Sigmoid colon (tissue), 6 donors: ENCODE measurements at regions not wholly inside any gene's neighbourhood (a gene's known extent, or its start where the extent isn't known, plus 50 kb on each side); places are given as distances from the start of the nearest gene placed in this dataset.

Experiments
- DNase-seq: peaks from one replicate; pipeline ENCODE4 v3.0.0-alpha.2; 2019
- H3K27ac ChIP-seq, 4 donors: fragments of 200-600 bp; sonication (generic); one replicate each; pipeline ENCODE4 v1.5.1; 2016 to 2019; ENCODE audit warnings: mild to moderate bottlenecking in 1 of 4
- H3K27me3 ChIP-seq, 3 donors: fragments of 200-600 bp; sonication (generic); one replicate each; pipeline ENCODE4 v1.5.1; 2019; ENCODE audit warnings: mild to moderate bottlenecking in 1 of 3
- H3K36me3 ChIP-seq, 4 donors: fragments of 200-600 bp; sonication (generic); one replicate each; pipeline ENCODE4 v1.5.1; 2016 to 2019
- H3K4me1 ChIP-seq, 4 donors: fragments of 200-600 bp; sonication (generic); one replicate each; pipeline ENCODE4 v1.5.1; 2017 to 2019
- H3K4me3 ChIP-seq, 4 donors: fragments of 200-600 bp; sonication (generic); one replicate each; pipeline ENCODE4 v1.5.1; 2017 to 2019; ENCODE audit warnings: mild to moderate bottlenecking in 2 of 4, moderate library complexity in 1 of 4
- H3K9me3 ChIP-seq, 4 donors: fragments of 200-600 bp in 3 of 4; sonication (generic) in 3 of 4; one replicate each; pipeline versions ENCODE4 v1.5.1 to v1.6.1; 2013 to 2019
- EP300 ChIP-seq, 4 donors: sonication (generic); formaldehyde crosslinking; IDR thresholded peaks; one replicate each; pipeline ENCODE4 v1.6.1; 2017; ENCODE audit warnings: antibody characterized with exemption in 4 of 4
- POLR2A ChIP-seq, 2 donors: fragments of 450-650 bp; IDR thresholded peaks; one replicate each; pipeline ENCODE4 v1.6.1; 2016; ENCODE audit warnings: antibody characterized with exemption in 2 of 2, mild to moderate bottlenecking in 2 of 2, moderate library complexity in 2 of 2
- POLR2AphosphoS5 ChIP-seq, 4 donors: sonication (generic); formaldehyde crosslinking; IDR thresholded peaks; one replicate each; pipeline ENCODE4 v1.6.1; 2017; ENCODE audit warnings: antibody characterized with exemption in 4 of 4
- WGBS, 2 donors: extraction: QIAGEN DNeasy Blood & Tissue Kit; methylation state at CpG; one replicate each; pipeline ENCODE4 v1.1.7; 2013; 5-methylcytosine and 5-hydroxymethylcytosine counted together
- intact Hi-C: fragments of 100-400 bp; cut with DNase I; formaldehyde crosslinking; loops from one replicate; pipeline ENCODE4 v1.15.1; 2023
- TF ChIP-seq, protein P1 (sequence below), 4 experiments: fragments of 450-650 bp in 3 of 4; fragments of 200-600 bp in 1 of 4; IDR thresholded peaks; one replicate each; pipeline ENCODE4 v1.5.1; 2016 to 2019; ENCODE audit warnings: antibody characterized with exemption in 4 of 4, mild to moderate bottlenecking in 3 of 4, moderate library complexity in 2 of 4
- donor health status: healthy with polysubstance abuse.
- donor health status: healthy.

DNA sequence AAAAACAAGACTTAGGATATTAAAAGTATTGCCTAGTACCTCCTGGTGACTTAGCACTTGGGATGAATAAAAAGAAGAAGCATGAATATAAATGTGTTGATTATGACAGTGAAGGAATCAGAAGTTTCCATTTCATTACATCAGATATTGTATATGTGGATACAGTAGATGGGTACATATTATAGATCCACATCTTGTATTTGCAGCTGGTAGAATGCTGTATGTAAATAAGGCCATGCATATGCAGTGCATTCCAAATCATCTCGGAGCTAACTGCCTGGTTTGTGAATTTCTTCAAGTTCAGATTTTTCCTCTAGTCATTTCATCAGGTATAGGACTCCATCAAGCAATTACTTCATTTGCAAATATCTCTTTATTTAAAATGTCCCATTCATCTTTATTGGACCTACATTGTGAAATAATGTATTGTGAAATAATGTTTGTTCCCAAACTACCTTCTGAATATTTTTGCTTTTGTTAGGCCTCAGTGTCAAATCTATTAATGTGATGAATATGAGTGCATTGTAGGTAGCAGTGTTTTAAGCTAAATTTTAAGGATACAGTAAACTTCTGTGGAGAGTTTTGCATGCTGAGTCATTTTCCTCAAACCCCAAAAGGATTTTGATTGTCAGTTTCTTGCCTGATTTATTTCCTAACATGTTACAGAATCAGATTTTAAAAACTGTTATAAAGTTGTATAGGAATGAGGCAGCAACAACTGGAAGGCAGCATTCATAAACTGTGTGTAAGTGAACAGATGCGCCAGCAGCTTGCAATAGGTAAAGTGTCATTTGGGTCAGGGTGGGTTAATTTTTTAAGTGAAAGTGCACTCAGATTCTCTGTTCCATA, 370.8 kb upstream of the RIOK2 start:
- DNase-seq: no peak
- no peak for TF ChIP-seq POLR2AphosphoS5 (IDR thresholded peaks at IDR 0.05)
- TF ChIP-seq, protein P1, sequence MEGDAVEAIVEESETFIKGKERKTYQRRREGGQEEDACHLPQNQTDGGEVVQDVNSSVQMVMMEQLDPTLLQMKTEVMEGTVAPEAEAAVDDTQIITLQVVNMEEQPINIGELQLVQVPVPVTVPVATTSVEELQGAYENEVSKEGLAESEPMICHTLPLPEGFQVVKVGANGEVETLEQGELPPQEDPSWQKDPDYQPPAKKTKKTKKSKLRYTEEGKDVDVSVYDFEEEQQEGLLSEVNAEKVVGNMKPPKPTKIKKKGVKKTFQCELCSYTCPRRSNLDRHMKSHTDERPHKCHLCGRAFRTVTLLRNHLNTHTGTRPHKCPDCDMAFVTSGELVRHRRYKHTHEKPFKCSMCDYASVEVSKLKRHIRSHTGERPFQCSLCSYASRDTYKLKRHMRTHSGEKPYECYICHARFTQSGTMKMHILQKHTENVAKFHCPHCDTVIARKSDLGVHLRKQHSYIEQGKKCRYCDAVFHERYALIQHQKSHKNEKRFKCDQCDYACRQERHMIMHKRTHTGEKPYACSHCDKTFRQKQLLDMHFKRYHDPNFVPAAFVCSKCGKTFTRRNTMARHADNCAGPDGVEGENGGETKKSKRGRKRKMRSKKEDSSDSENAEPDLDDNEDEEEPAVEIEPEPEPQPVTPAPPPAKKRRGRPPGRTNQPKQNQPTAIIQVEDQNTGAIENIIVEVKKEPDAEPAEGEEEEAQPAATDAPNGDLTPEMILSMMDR (IDR thresholded peaks at IDR 0.05): no peak
- no peak for TF ChIP-seq EP300 (IDR thresholded peaks at IDR 0.05)
- no peak for TF ChIP-seq POLR2A (IDR thresholded peaks at IDR 0.05)
- Histone ChIP-seq H3K27me3 (no peaks in the 10 kb centered on the region), H3K4me1 (no peaks in the 10 kb centered on the region), H3K4me3 (no peak overlapping the region), H3K27ac (no peak overlapping the region), H3K36me3 (no peaks in the 10 kb centered on the region), H3K9me3 (no peaks in the 10 kb centered on the region)
- intact Hi-C loops: no loop called here
- 81 to 93% methylated on average over 2 of the region's 2 CpGs for WGBS, 2 donors

DNA sequence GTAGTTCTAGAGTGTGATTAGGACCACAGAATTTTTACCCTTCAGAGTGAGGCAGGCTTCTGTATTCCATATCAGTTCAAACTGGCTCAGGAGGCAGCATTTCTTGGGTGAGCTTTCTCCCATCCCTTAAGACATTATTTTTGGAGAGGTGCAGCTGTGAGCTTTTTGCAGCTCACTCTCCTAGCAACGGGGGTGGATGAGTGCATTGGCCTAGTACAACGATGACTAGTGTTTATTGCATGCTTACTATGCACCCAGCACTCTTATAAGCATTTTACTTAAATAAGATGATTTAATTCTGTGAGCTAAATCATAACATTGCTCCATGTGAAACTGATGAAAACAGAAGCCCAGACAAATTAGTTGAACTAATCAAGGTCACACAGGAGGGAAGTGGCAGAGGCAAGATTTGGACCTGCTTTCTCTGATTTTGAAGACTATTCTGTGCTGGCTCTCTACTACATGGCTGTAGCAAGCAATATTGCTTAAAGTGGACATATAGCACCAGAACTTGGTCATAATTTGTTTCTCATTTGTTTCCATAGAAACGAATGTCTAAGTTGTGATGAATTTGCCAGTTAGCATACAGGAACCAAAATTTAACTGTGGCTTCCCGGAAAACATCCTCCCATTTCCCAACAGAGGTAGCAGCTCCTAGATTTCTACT, 372.1 kb upstream of the RIOK2 start:
- peak overlapping the region in 1 of 4 donors; percentile 9 for H3K27ac ChIP-seq
- no peak for TF ChIP-seq POLR2AphosphoS5 (IDR thresholded peaks at IDR 0.05)
- TF ChIP-seq EP300 (IDR thresholded peaks at IDR 0.05): no peak
- TF ChIP-seq POLR2A (IDR thresholded peaks at IDR 0.05): no peak
- TF ChIP-seq, protein P1 (IDR thresholded peaks at IDR 0.05): no peak
- H3K36me3 ChIP-seq: no peaks in the 10 kb centered on the region
- WGBS, 2 donors: 61 to 68% methylated on average over 4 of the region's 4 CpGs
- no peaks in the 10 kb centered on the region for H3K9me3 ChIP-seq
- H3K4me1 ChIP-seq: no peaks in the 10 kb centered on the region
- intact Hi-C loops: no loop called here
- H3K27me3 ChIP-seq: no peaks in the 10 kb centered on the region
- DNase-seq: no peak
- no peak overlapping the region for H3K4me3 ChIP-seq

DNA sequence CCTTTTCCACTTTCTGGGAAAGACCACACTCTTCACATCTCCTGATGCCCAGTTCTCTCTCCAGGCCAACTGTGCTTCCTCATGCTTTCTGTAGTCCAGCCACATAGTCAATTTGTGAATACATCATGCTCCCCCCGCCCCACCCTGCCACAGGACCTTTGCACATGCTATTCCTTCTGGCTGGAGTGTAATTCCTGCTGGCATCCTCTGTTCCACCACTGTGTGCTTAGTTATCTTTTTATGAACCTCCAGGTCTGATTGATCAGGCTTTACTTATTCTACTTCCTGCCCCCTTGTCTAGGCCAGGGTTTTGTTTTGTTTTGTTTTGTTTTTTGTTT, 372.6 kb upstream of the RIOK2 start:
- TF ChIP-seq POLR2AphosphoS5 (IDR thresholded peaks at IDR 0.05) (no peak), POLR2A (IDR thresholded peaks at IDR 0.05) (no peak), EP300 (IDR thresholded peaks at IDR 0.05) (no peak)
- TF ChIP-seq, protein P1 (IDR thresholded peaks at IDR 0.05): no peak
- H3K27ac ChIP-seq: no peak overlapping the region
- H3K4me1 ChIP-seq: no peaks in the 10 kb centered on the region
- no peaks in the 10 kb centered on the region for H3K36me3 ChIP-seq
- WGBS, 2 donors: 83 to 94% methylated on average over 1 of the region's 1 CpG
- no peaks in the 10 kb centered on the region for H3K9me3 ChIP-seq
- no peaks in the 10 kb centered on the region for H3K27me3 ChIP-seq
- no peak for DNase-seq
- intact Hi-C loops: no loop called here
- H3K4me3 ChIP-seq: no peak overlapping the region

DNA sequence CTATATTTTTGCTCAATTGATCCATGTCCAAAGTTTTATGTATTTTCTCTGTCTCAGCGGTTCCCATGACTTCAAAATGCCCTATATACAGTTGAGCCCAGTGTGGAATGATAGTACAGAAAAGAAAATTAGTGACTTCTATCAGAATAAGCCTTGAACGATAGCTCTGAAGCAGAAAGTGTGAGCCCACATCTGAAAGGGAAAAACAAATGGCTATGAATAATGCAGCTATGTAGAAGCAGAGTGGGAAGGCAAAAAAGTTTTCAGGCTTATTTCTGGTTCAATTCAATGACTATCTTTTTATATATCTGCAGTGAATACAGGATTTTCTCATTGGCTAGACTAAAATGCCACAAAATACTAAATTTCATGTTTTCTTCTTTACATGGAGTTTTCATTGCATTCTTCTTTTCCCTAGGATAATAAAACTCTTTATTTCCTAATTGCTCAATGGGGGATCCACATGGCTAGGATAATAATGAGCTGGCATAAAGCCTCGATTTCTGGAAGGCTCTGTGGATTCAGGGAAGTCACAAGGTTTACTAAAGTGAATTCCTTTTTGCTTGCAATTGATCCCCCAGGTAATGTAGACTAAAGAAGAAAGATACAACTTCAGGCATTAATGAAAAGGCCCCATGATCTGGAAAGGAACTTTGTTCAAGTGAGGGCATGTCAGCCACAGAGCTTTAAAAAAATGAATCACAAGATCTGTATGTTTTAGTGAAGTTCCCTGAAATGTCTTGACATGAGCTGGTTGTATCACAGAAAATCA, 377.0 kb upstream of the RIOK2 start:
- intact Hi-C loops: no loop called here
- Histone ChIP-seq H3K4me3 (no peak overlapping the region), H3K9me3 (no peaks in the 10 kb centered on the region), H3K4me1 (no peaks in the 10 kb centered on the region), H3K36me3 (no peaks in the 10 kb centered on the region), H3K27ac (no peak overlapping the region), H3K27me3 (no peaks in the 10 kb centered on the region)
- WGBS, 2 donors: 78 to 84% methylated on average over 3 of the region's 3 CpGs
- TF ChIP-seq POLR2AphosphoS5 (IDR thresholded peaks at IDR 0.05): no peak
- no peak for TF ChIP-seq EP300 (IDR thresholded peaks at IDR 0.05)
- TF ChIP-seq POLR2A (IDR thresholded peaks at IDR 0.05): no peak
- TF ChIP-seq, protein P1 (IDR thresholded peaks at IDR 0.05): no peak
- no peak for DNase-seq
